ENCODE measurements at regions not wholly inside any gene's neighbourhood (a gene's known extent, or its start where the extent isn't known, plus 50 kb on each side); places are given as distances from the start of the nearest gene placed in this dataset.

- no peak for TF ChIP-seq POLR2A (IDR thresholded peaks at IDR 0.05)
- TF ChIP-seq, protein P1, sequence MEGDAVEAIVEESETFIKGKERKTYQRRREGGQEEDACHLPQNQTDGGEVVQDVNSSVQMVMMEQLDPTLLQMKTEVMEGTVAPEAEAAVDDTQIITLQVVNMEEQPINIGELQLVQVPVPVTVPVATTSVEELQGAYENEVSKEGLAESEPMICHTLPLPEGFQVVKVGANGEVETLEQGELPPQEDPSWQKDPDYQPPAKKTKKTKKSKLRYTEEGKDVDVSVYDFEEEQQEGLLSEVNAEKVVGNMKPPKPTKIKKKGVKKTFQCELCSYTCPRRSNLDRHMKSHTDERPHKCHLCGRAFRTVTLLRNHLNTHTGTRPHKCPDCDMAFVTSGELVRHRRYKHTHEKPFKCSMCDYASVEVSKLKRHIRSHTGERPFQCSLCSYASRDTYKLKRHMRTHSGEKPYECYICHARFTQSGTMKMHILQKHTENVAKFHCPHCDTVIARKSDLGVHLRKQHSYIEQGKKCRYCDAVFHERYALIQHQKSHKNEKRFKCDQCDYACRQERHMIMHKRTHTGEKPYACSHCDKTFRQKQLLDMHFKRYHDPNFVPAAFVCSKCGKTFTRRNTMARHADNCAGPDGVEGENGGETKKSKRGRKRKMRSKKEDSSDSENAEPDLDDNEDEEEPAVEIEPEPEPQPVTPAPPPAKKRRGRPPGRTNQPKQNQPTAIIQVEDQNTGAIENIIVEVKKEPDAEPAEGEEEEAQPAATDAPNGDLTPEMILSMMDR (IDR thresholded peaks at IDR 0.05) = no peak
Measured at GRCh38 chr13:109989686-109990085, 203.3 kb upstream of the IRS2 start.

Measured in vagina (tissue), 2 donors.